Body of pancreas (tissue), 4 donors: ENCODE measurements at regions not wholly inside any gene's neighbourhood (a gene's known extent, or its start where the extent isn't known, plus 50 kb on each side); places are given as distances from the start of the nearest gene placed in this dataset.

Experiments
- ATAC-seq: fragments of 150-250 bp; one replicate; pipeline ENCODE4 v1.9.1; 2016
- DNase-seq, 4 donors: peaks; one replicate each; pipeline ENCODE4 v3.0.0-alpha.2; 2019
- H3K27ac ChIP-seq, 4 donors: fragments of 200-600 bp; sonication (generic); 1 replicate in 3 of 4; 2 replicates in 1 of 4; pipeline versions ENCODE4 v1.5.1 to v1.6.1; 2016 to 2019; ENCODE audit warnings: mild to moderate bottlenecking in 1 of 4, mixed read lengths in 1 of 4, moderate library complexity in 1 of 4
- H3K27me3 ChIP-seq, 2 donors: fragments of 200-600 bp; sonication (generic); one replicate each; pipeline ENCODE4 v1.6.0; 2016; ENCODE audit warnings: mild to moderate bottlenecking in 1 of 2
- H3K36me3 ChIP-seq, 2 donors: fragments of 200-600 bp; sonication (generic); replicated peaks in 1 of 2; 2 replicates each; pipeline ENCODE4 v1.5.1; 2016; ENCODE audit warnings: low read depth in 2 of 2; ENCODE audit not compliant: insufficient read depth in 1 of 2
- H3K4me1 ChIP-seq: fragments of 200-600 bp; sonication (generic); one replicate; pipeline ENCODE4 v1.6.0; 2016
- H3K4me3 ChIP-seq, 2 donors: fragments of 200-600 bp; sonication (generic); 1 replicate in 1 of 2; 2 replicates in 1 of 2; pipeline ENCODE4 v1.5.1; 2016 to 2019
- H3K9me3 ChIP-seq, 3 donors: fragments of 200-600 bp; sonication (generic); 1 replicate in 2 of 3; 2 replicates in 1 of 3; pipeline ENCODE4 v1.5.1; 2016
- POLR2A ChIP-seq, 3 donors: fragments of 450-650 bp; IDR thresholded peaks; one replicate each; pipeline ENCODE4 v1.6.1; 2016; ENCODE audit warnings: antibody characterized with exemption in 3 of 3, mild to moderate bottlenecking in 2 of 3
- WGBS, 2 donors: methylation state at CpG; one replicate each; pipeline ENCODE4 v1.1.5; 2017; 5-methylcytosine and 5-hydroxymethylcytosine counted together
- intact Hi-C: fragments of 100-400 bp; cut with DNase I; formaldehyde crosslinking; loops from one replicate; pipeline ENCODE4 v1.15.1; 2023
- TF ChIP-seq, protein P1 (sequence below), 7 experiments: fragments of 450-650 bp in 4 of 7; fragments of 200-600 bp in 3 of 7; sonication (generic) in 3 of 7; IDR thresholded peaks; one replicate each; pipeline ENCODE4 v1.5.1; 2016 to 2019; ENCODE audit warnings: antibody characterized with exemption in 7 of 7

DNA sequence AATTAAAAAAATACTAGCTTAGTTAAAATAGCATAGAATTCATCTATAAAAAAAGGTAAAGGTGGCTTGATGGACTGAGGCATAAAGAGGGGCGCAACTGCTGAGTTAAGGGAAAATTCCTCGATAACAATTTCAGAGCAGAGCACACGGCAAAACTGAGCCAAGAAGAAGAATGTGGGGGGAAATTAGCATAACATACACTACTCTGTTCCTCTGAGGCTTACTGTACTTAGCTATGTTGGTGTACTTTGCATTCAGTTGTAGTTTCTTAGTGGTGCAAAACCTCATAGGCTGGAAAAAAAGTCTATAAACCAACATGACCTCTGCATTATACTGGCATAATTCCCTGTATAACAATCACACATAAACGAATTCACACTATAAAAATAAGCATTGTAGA lies 357.9 kb upstream of the LRRC3B start:
- no peaks in the 10 kb centered on the region for H3K27me3 ChIP-seq
- ATAC-seq (no peak), DNase-seq (no peak)
- no peak overlapping the region for H3K4me3 ChIP-seq
- no peak for TF ChIP-seq POLR2A (IDR thresholded peaks at IDR 0.05)
- TF ChIP-seq, protein P1, sequence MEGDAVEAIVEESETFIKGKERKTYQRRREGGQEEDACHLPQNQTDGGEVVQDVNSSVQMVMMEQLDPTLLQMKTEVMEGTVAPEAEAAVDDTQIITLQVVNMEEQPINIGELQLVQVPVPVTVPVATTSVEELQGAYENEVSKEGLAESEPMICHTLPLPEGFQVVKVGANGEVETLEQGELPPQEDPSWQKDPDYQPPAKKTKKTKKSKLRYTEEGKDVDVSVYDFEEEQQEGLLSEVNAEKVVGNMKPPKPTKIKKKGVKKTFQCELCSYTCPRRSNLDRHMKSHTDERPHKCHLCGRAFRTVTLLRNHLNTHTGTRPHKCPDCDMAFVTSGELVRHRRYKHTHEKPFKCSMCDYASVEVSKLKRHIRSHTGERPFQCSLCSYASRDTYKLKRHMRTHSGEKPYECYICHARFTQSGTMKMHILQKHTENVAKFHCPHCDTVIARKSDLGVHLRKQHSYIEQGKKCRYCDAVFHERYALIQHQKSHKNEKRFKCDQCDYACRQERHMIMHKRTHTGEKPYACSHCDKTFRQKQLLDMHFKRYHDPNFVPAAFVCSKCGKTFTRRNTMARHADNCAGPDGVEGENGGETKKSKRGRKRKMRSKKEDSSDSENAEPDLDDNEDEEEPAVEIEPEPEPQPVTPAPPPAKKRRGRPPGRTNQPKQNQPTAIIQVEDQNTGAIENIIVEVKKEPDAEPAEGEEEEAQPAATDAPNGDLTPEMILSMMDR (IDR thresholded peaks at IDR 0.05), result no peak
- intact Hi-C loops, result no loop called here
- no peaks in the 10 kb centered on the region for H3K9me3 ChIP-seq
- 78 to 83% methylated on average over 4 of the region's 4 CpGs for WGBS, 2 donors
- peaks cover 11% of the 10 kb centered on the region for H3K4me1 ChIP-seq
- no peak overlapping the region for H3K27ac ChIP-seq
- no peaks in the 10 kb centered on the region for H3K36me3 ChIP-seq

DNA sequence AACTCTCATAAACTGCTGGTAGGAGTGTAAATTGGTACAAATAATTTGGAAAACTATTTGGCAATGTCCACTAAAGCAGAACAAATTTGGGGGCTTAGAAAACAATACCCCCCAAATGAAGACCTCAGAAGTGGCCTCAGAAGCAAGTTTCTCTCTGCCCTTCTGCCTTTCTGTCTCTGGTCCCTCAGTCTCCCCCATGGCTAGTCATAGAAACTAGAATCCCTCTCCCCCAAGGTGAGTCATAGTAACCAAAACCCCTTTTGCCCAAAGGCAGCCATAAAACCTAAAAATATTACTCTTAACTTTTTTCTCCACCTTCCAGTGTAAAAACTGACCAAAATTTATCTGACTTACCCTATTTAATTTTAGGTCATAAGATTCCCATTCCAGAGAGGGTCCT lies 350.7 kb upstream of the LRRC3B start:
- Histone ChIP-seq H3K4me1 (no peaks in the 10 kb centered on the region), H3K36me3 (no peaks in the 10 kb centered on the region), H3K27me3 (no peaks in the 10 kb centered on the region), H3K27ac (no peak overlapping the region), H3K4me3 (no peak overlapping the region), H3K9me3 (no peaks in the 10 kb centered on the region)
- TF ChIP-seq POLR2A (IDR thresholded peaks at IDR 0.05), result no peak
- TF ChIP-seq, protein P1 (IDR thresholded peaks at IDR 0.05), result no peak
- DNase-seq (no peak), ATAC-seq (no peak)
- intact Hi-C loops, result no loop called here

GRCh38 chr3:26273196-26273595 lies 349.4 kb upstream of the LRRC3B start:
- no peaks in the 10 kb centered on the region for H3K4me1 ChIP-seq
- DNase-seq (no peak), ATAC-seq (no peak)
- TF ChIP-seq POLR2A (IDR thresholded peaks at IDR 0.05), result no peak
- TF ChIP-seq, protein P1 (IDR thresholded peaks at IDR 0.05), result no peak
- no peaks in the 10 kb centered on the region for H3K36me3 ChIP-seq
- no peaks in the 10 kb centered on the region for H3K27me3 ChIP-seq
- no peak overlapping the region for H3K4me3 ChIP-seq
- no peaks in the 10 kb centered on the region for H3K9me3 ChIP-seq
- intact Hi-C loops, result no loop called here
- no peak overlapping the region for H3K27ac ChIP-seq

- intact Hi-C loops, result no loop called here
- no peak for ATAC-seq
Measured at GRCh38 chr3:26279091-26279490, 343.5 kb upstream of the LRRC3B start.

GRCh38 chr3:26280517-26280916 lies 342.1 kb upstream of the LRRC3B start:
- peaks cover 21% of the 10 kb centered on the region for H3K4me1 ChIP-seq
- no peak for TF ChIP-seq POLR2A (IDR thresholded peaks at IDR 0.05)
- TF ChIP-seq, protein P1 (IDR thresholded peaks at IDR 0.05), result peak in 1 of 7 experiments; percentile 4
- H3K27me3 ChIP-seq, result no peaks in the 10 kb centered on the region
- H3K27ac ChIP-seq, result peak overlapping the region; percentile 35 to 78 (median 60)
- no peak overlapping the region for H3K4me3 ChIP-seq
- H3K9me3 ChIP-seq, result peaks cover 0 to 14% (median 0%) of the 10 kb centered on the region in 3 donors
- H3K36me3 ChIP-seq, result no peaks in the 10 kb centered on the region
- intact Hi-C loops, result no loop called here
- ATAC-seq, result no peak
- no peak for DNase-seq
- 83 to 91% methylated on average over 2 of the region's 2 CpGs for WGBS, 2 donors

More at GRCh38 chr3:26279091-26279490, 343.5 kb upstream of the LRRC3B start:
- DNase-seq, result no peak
- TF ChIP-seq, protein P1 (IDR thresholded peaks at IDR 0.05), result no peak
- no peak for TF ChIP-seq POLR2A (IDR thresholded peaks at IDR 0.05)
- Histone ChIP-seq H3K9me3 (peaks cover 0 to 8% (median 0%) of the 10 kb centered on the region in 3 donors), H3K27ac (no peak overlapping the region), H3K27me3 (no peaks in the 10 kb centered on the region), H3K4me1 (peaks cover 21% of the 10 kb centered on the region), H3K36me3 (no peaks in the 10 kb centered on the region), H3K4me3 (no peak overlapping the region)
- WGBS, 2 donors, result 59 to 60% methylated on average over 1 of the region's 1 CpG
